ENCODE measurements at regions not wholly inside any gene's neighbourhood (a gene's known extent, or its start where the extent isn't known, plus 50 kb on each side); places are given as distances from the start of the nearest gene placed in this dataset.

DNA sequence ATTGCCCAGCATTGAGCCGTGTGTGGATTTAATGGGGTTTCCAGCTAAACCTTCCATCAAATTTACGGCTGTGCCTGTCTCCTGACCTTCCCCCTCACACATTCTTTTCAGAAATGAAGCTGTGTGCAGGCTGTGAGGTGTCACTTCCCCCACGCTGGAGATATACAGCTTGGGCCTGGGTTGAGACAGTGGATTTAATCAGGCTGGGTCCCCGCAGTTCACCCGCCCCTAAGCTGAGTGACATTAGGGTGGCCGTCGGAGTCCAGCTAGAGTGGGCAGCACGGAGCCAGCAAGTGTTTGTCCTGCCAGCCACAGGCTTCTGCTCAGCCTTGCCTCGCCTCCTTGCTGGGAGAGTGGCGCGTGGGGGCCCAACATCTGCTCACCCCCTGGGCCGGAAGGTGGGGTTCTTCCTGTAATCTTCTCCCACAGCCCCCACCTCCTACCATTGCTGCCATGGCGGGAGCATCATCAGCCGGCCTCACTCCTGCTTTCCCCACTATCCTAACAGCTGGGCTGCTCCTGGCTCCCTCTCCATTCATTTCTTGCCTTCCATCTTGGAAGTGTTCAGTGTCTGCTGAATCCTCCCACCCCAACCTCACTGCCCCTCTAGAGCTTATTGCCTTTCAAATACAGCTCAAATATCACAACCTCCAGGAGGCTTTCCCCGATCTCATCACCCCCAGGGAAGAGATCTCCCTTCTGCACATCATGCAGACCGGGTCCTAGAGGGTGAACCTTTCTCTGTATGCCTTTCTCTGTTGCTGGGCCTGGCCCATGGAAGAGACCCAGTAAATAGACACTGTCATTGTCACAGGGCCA lies 149.0 kb downstream of the GLI2 start:
- no peak for DNase-seq

DNA sequence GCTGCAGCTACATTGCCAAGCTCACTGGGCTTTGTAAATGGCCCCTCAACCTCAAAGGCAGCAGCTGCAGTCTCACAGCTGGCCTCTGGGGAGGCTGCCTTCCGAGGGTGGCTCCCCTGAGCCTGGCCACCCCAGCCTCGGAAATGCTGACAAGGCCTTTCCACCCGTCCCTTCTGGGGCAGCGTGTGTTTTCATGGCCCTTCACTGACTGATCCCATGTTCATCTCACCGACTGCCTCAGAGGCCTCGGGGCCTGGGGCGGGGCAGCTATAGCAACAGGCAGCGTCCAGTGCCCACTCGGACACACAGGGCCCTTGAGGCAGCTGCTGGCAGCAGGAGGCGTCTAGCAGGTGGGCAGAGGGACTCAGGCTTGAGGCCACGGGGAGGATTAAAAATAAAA lies 149.7 kb downstream of the GLI2 start:
- no peak for DNase-seq

GRCh38 chr2:120885749-120886148 lies 150.1 kb downstream of the GLI2 start:
- DNase-seq, result no peak

GRCh38 chr2:120886534-120887319 lies 151.1 kb downstream of the GLI2 start:
- no peak for DNase-seq

DNA sequence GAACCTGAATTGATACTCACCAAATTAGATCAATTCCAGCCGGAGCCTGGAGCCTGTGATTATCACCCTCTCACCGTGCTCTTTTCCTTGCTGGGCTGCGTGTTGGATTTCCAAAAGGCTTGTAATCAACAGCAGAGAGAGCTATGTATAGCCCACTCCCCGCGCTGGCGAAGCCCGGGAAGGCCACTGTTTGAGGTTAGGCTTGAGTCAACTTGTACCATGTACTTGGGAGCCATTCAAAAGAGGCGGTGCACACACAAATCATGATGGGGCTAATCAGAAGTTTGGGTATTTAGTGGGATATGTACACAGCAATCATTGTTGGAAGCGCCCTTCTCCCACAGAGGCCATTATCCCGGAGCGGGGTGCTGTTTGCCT lies 151.6 kb downstream of the GLI2 start:
- no peak for DNase-seq

GRCh38 chr2:120887741-120888231 lies 152.1 kb downstream of the GLI2 start:
- no peak for DNase-seq

GRCh38 chr2:120888851-120889250 lies 153.2 kb downstream of the GLI2 start:
- DNase-seq, result no peak

DNA sequence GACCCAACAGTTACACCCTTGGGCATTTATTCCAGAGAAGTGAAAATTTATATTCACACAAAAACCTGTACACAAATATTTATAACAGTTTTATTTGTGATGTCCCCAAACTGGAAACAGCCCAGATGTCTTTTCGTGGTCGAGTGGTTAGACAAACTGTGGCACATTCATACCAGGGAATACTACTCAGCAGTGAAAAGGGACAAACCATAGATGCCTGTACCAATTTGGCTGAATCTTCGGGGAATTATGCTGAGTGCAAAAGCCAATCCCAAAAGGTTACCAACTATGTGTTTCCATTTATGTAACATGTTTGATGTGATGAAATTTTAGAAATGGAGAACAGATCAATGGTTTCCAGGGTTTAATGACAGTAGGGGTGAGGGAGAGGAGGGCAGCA lies 154.3 kb downstream of the GLI2 start:
- DNase-seq, result no peak

GRCh38 chr2:120890566-120891360 lies 155.1 kb downstream of the GLI2 start:
- no peak for DNase-seq

GRCh38 chr2:120892271-120892966 lies 156.8 kb downstream of the GLI2 start:
- no peak for DNase-seq

DNA sequence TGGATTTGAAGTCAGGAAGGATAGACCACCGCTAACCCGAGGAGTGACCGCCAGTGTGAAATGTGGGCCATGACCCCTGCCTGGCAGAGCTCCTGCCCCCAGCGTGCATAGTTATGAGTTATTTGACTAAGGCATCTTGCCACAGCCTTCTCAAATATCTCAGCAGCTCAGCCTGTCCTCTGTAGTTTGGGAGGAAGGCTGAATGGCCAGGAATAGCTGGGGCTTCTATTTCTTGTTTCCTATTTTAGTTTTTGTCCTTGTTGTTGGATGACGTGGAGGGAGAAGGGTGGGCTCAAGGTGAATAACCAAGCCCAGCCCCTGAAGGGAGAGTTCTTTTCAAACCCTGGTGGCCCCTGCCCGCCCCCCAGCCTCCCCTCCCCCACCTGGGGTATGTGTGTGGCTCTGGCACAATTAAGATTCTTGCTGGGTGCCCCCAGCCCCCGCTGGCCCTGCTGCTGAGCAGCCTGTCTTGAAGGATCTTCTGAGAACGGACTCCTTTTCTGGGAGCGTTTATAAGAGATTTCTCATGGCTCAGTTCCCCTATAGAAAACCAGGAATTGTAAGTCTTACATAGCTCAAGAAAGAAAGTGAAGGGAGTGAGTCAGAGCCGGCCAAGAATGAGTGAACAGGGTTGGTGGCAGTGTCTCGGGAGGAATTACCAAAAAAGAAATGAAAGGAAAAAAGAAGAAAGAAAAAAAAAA lies 157.4 kb downstream of the GLI2 start:
- no peak for DNase-seq

GRCh38 chr2:120893811-120894584 lies 158.3 kb downstream of the GLI2 start:
- no peak for DNase-seq

DNA sequence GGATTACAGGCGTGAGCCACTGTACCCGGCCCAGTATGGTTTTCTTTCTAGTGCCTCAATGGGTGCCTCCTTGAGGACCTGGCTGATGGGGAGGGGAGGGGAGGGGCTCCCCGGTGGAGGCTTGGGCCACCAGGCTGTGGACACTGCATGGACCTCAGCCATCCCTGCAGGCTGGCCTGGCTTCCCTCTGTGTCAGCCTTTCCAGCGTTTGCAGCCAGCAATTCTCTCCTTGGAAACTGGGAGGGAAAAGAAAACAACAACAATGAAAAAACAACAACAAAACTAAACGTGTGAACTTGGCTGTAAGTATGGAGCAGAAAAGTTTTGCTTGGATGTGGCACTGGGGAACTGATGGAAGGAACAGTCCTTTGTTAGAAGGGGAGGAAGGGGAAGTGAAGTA lies 159.3 kb downstream of the GLI2 start:
- no peak for DNase-seq

- DNase-seq, result no peak
These were observed 160.5 kb downstream of the GLI2 start for GRCh38 chr2:120896126-120896525.

DNA sequence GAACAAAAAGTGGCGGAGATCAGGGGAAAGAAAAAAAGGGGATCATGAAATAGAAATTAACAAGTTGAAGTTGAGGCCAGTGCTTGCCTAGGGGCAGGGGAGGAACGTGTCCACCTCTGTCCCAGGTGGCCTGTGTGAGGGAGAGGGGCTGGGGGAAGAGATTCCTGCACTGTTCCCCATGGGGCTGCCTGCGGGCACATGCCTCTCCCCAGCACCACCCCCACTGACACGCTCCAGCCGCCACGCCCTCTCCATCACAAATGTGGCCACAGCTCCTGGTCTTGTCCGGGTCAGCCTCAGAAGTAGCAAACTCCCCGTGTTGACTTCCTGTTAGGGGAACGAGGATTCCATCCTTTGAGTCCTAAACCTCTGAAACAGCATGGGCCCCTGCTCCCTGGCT lies 161.2 kb downstream of the GLI2 start:
- DNase-seq, result no peak

DNA sequence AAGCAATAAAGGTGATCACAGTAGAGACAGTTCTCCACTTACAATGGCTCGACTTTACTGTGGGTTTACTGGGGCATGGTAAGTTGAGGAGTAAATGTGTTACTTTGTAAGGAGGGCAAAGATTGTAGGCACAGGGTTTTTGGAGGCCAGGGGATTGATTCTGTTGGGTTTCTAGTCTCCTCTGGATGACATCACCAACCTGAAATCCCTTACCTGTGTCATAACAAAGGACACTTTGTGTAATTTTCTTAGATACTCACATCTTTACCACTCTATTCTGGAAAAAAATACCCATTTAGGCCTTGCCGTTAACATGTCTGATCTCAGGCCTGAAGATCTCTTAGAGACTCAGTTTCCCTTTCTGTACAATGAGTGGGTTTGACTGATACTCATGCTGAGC lies 161.7 kb downstream of the GLI2 start:
- DNase-seq, result no peak

DNA sequence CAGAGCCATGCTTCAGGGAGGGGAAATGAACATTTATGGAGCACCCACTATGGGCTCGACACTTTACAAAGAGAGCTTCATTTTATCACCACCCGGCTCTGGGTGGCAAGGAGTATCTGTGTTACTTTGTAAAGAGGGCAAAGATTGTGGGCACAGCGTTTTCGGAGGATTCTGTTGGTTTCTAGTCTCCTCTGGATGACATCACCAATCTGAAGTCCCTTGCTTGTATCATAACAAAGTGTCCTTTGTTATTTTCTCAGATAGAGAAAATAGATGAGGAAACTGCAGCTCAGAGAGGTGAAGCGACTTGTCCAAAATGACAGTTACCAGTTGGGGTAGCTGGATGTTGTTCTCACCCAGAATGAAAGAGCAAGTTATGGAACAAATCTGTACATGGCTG lies 162.8 kb downstream of the GLI2 start:
- no peak for DNase-seq

GRCh38 chr2:120898961-120899750 lies 163.5 kb downstream of the GLI2 start:
- DNase-seq, result no peak

DNA sequence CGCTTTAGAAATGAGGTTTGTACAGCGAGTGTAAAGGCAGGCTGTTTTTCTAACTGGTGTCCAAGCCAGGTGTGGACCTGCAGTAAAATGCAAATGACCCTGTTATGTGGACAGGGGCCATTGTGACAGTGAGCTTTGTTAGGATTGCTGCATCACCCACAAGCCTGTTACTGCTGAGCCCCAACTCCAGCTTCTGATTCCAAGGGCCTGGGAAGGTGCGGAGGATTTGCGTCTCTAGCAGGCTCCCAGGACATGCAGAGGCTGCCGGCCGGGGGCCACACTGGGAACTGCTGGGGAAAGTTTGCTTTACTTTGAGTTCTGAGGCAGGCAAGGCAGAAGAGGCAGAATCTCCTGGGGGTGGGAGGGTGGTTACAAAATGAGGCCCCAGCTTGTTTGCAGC lies 164.1 kb downstream of the GLI2 start:
- no peak for DNase-seq

GRCh38 chr2:120901201-120901600 lies 165.5 kb downstream of the GLI2 start:
- no peak for DNase-seq

Data from right forelimb (tissue), 1 donor.